Ascending aorta (tissue), 2 donors: ENCODE measurements at regions not wholly inside any gene's neighbourhood (a gene's known extent, or its start where the extent isn't known, plus 50 kb on each side); places are given as distances from the start of the nearest gene placed in this dataset.

Source experiments
- DNase-seq, 2 donors: peaks; one replicate each; pipeline ENCODE4 v3.0.0-alpha.2; 2019; ENCODE audit warnings: low spot score in 2 of 2
- H3K27ac ChIP-seq, 2 donors: fragments of 200-600 bp; sonication (generic); one replicate each; pipeline ENCODE4 v1.5.1; 2016 to 2017; ENCODE audit warnings: mild to moderate bottlenecking in 1 of 2
- H3K27me3 ChIP-seq: fragments of 200-600 bp; sonication (generic); one replicate; pipeline ENCODE4 v1.5.1; 2017
- H3K36me3 ChIP-seq, 2 donors: fragments of 200-600 bp; sonication (generic); one replicate each; pipeline ENCODE4 v1.5.1; 2016
- H3K4me1 ChIP-seq, 2 donors: fragments of 200-600 bp; sonication (generic); one replicate each; pipeline ENCODE4 v1.5.1; 2016 to 2017; ENCODE audit warnings: mild to moderate bottlenecking in 1 of 2
- H3K4me3 ChIP-seq, 2 donors: fragments of 200-600 bp; sonication (generic); one replicate each; pipeline ENCODE4 v1.5.1; 2016 to 2017; ENCODE audit warnings: mild to moderate bottlenecking in 1 of 2
- H3K9me3 ChIP-seq, 2 donors: fragments of 200-600 bp; sonication (generic); one replicate each; pipeline ENCODE4 v1.5.1; 2016
- intact Hi-C: fragments of 100-400 bp; cut with DNase I; formaldehyde crosslinking; loops from one replicate; pipeline ENCODE4 v1.15.1; 2023
- TF ChIP-seq, protein P1 (sequence below), 3 experiments: fragments of 200-600 bp in 2 of 3; fragments of 450-650 bp in 1 of 3; sonication (generic) in 2 of 3; IDR thresholded peaks; one replicate each; pipeline ENCODE4 v1.5.1; 2016 to 2019; ENCODE audit warnings: antibody characterized with exemption in 3 of 3, mild to moderate bottlenecking in 1 of 3, moderate library complexity in 1 of 3

GRCh38 chr20:1779567-1779966, 115.6 kb upstream of the SIRPA start:
- H3K9me3 ChIP-seq, result no peaks in the 10 kb centered on the region
- no peaks in the 10 kb centered on the region for H3K36me3 ChIP-seq
- H3K4me1 ChIP-seq, result peaks cover 0 to 8% of the 10 kb centered on the region in 2 donors
- TF ChIP-seq, protein P1, sequence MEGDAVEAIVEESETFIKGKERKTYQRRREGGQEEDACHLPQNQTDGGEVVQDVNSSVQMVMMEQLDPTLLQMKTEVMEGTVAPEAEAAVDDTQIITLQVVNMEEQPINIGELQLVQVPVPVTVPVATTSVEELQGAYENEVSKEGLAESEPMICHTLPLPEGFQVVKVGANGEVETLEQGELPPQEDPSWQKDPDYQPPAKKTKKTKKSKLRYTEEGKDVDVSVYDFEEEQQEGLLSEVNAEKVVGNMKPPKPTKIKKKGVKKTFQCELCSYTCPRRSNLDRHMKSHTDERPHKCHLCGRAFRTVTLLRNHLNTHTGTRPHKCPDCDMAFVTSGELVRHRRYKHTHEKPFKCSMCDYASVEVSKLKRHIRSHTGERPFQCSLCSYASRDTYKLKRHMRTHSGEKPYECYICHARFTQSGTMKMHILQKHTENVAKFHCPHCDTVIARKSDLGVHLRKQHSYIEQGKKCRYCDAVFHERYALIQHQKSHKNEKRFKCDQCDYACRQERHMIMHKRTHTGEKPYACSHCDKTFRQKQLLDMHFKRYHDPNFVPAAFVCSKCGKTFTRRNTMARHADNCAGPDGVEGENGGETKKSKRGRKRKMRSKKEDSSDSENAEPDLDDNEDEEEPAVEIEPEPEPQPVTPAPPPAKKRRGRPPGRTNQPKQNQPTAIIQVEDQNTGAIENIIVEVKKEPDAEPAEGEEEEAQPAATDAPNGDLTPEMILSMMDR (IDR thresholded peaks at IDR 0.05), result no peak
- intact Hi-C loops, result loop anchor here (5.0 kb wide), 1 partner anchor 323 kb away; the partner anchor contains the start of gene STK35
- no peak for DNase-seq
- no peaks in the 10 kb centered on the region for H3K27me3 ChIP-seq
- H3K27ac ChIP-seq, result no peak overlapping the region
- no peak overlapping the region for H3K4me3 ChIP-seq

DNA sequence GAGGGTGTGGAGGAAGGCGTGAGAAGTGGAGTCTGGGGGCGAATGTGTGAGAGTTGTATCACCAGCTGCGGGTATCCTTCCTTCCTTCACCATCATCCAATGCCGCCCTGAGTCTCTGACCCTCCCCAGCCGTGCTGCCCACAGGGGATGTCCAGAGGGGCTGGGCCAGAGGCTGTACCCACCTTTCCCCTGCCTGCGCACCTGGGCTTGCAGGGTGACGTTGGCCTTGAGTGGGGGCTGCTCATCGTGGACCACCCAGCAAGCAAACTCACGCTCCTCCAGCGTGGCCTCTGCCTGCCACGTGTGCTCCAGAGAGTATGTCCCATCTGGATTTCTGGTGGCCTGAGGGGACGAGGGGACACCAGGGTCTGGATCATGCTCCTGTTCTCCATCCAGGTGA, 116.9 kb upstream of the SIRPA start:
- TF ChIP-seq, protein P1 (IDR thresholded peaks at IDR 0.05), result no peak
- no peaks in the 10 kb centered on the region for H3K27me3 ChIP-seq
- no peak for DNase-seq
- H3K4me1 ChIP-seq, result peaks cover 0 to 8% of the 10 kb centered on the region in 2 donors
- H3K9me3 ChIP-seq, result no peaks in the 10 kb centered on the region
- no peak overlapping the region for H3K27ac ChIP-seq
- H3K4me3 ChIP-seq, result no peak overlapping the region
- intact Hi-C loops, result loop anchor here (5.0 kb wide), 1 partner anchor 324 kb away; the partner anchor contains the start of gene STK35
- H3K36me3 ChIP-seq, result no peaks in the 10 kb centered on the region

- DNase-seq, result no peak
- Histone ChIP-seq H3K36me3 (no peaks in the 10 kb centered on the region), H3K27ac (no peak overlapping the region), H3K9me3 (no peaks in the 10 kb centered on the region), H3K27me3 (no peaks in the 10 kb centered on the region), H3K4me1 (peaks cover 0 to 8% of the 10 kb centered on the region in 2 donors), H3K4me3 (peak overlapping the region; percentile 60 to 74)
- intact Hi-C loops, result loop anchor here (1.0 to 5.0 kb wide), 3 partner anchors 13 to 325 kb away; partner anchors contain the start of gene STK35
- TF ChIP-seq, protein P1 (IDR thresholded peaks at IDR 0.05), result no peak
These were observed 117.8 kb upstream of the SIRPA start for GRCh38 chr20:1777476-1777820.

GRCh38 chr20:1776681-1777475, 118.3 kb upstream of the SIRPA start:
- no peak overlapping the region for H3K27ac ChIP-seq
- no peaks in the 10 kb centered on the region for H3K9me3 ChIP-seq
- peak overlapping the region; percentile 60 to 74 for H3K4me3 ChIP-seq
- intact Hi-C loops, result loop anchor here (1.0 to 5.0 kb wide), 3 partner anchors 13 to 325 kb away; partner anchors contain the start of gene STK35
- DNase-seq, result peak; percentile 41 to 93
- no peaks in the 10 kb centered on the region for H3K36me3 ChIP-seq
- TF ChIP-seq, protein P1 (IDR thresholded peaks at IDR 0.05), result peak; percentile 71 to 83 (median 82)
- peaks cover 0 to 8% of the 10 kb centered on the region in 2 donors for H3K4me1 ChIP-seq
- no peaks in the 10 kb centered on the region for H3K27me3 ChIP-seq

DNA sequence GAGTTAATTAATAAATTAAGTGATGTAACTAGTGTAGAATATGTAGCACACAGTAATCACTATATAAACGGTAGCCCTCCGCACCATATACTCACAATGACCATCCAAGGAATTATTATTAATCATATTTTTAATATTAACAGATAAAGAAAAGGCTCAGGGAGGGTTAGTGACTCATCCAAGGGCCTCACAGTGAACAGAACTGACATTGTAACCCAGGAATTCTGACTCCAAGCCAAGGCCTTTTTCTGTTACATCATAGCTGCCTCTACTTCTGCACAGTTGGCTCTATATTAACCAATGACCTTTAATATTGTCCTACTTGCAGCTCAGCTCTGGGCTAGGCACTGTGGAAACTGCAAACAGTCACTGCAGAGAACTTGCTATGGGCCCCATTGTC, 117.5 kb upstream of the SIRPG start:
- Histone ChIP-seq H3K4me3 (no peak overlapping the region), H3K27ac (no peak overlapping the region), H3K4me1 (peaks cover 0 to 8% of the 10 kb centered on the region in 2 donors), H3K36me3 (no peaks in the 10 kb centered on the region), H3K27me3 (no peaks in the 10 kb centered on the region), H3K9me3 (no peaks in the 10 kb centered on the region)
- TF ChIP-seq, protein P1 (IDR thresholded peaks at IDR 0.05), result no peak
- intact Hi-C loops, result loop anchor here (5.0 kb wide), 1 partner anchor 327 kb away; the partner anchor contains the start of gene STK35
- no peak for DNase-seq
